ENCODE measurements at regions not wholly inside any gene's neighbourhood (a gene's known extent, or its start where the extent isn't known, plus 50 kb on each side); places are given as distances from the start of the nearest gene placed in this dataset.

DNA sequence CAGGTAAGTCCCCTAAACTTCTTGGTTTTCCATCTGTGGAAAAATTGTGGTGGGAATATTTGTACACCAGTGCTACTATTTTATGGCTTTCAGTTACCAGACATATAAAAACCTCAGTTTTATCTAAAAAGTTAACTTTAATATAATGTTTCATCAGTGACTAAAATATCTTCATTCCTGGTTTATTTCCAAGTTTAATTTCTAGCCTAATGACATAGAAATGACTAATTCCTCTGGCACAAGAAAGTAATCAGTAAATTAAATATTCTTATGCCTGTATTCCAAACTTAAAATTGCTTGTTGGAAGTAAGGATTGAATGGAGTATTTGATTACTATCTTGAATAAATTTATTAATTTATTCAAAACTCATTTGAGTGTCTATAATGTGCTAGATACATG is 757.0 kb downstream of the CDH11 start:
- intact Hi-C loops (cut with DNase I) = no loop called here
- H3K4me3 ChIP-seq = no peak overlapping the region
- H3K4me1 ChIP-seq (replicated peaks) = no peaks in the 10 kb centered on the region
- H3K36me3 ChIP-seq = no peaks in the 10 kb centered on the region
- no peak for DNase-seq (ENCODE audit: low spot score)
- no peak for TF ChIP-seq POLR2A (IDR thresholded peaks at IDR 0.05)
- no peak for TF ChIP-seq POLR2AphosphoS5 (IDR thresholded peaks at IDR 0.05)
- TF ChIP-seq, protein P1, sequence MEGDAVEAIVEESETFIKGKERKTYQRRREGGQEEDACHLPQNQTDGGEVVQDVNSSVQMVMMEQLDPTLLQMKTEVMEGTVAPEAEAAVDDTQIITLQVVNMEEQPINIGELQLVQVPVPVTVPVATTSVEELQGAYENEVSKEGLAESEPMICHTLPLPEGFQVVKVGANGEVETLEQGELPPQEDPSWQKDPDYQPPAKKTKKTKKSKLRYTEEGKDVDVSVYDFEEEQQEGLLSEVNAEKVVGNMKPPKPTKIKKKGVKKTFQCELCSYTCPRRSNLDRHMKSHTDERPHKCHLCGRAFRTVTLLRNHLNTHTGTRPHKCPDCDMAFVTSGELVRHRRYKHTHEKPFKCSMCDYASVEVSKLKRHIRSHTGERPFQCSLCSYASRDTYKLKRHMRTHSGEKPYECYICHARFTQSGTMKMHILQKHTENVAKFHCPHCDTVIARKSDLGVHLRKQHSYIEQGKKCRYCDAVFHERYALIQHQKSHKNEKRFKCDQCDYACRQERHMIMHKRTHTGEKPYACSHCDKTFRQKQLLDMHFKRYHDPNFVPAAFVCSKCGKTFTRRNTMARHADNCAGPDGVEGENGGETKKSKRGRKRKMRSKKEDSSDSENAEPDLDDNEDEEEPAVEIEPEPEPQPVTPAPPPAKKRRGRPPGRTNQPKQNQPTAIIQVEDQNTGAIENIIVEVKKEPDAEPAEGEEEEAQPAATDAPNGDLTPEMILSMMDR (IDR thresholded peaks at IDR 0.05) = no peak
- H3K27ac ChIP-seq = no peak overlapping the region
- H3K9me3 ChIP-seq = no peaks in the 10 kb centered on the region
- H3K27me3 ChIP-seq (replicated peaks; ENCODE audit: insufficient read depth) = no peaks in the 10 kb centered on the region

DNA sequence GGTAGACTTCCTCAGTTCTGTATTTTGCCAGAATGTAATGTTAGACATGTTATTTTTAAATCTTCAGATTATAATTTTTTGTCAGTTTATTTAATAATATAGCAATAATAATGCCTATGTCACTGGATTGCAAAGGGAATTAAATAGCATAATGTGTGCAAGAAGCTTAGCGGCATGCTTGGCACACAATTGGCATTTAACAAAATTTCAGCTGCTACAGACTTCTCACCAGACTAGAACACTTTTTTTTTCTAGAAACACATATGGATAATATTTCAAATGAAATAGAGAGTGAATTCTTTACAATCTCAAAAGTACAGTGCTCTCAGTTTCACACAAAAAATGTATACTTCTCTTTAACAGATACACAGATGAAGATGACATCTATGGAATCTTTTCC is 757.4 kb downstream of the CDH11 start:
- TF ChIP-seq POLR2AphosphoS5 (IDR thresholded peaks at IDR 0.05) (no peak), POLR2A (IDR thresholded peaks at IDR 0.05) (no peak)
- TF ChIP-seq, protein P1 (IDR thresholded peaks at IDR 0.05) = no peak
- no peak for DNase-seq (ENCODE audit: low spot score)
- no peaks in the 10 kb centered on the region for H3K4me1 ChIP-seq (replicated peaks)
- no peak overlapping the region for H3K4me3 ChIP-seq
- WGBS = 100% methylated on average over 1 of the region's 1 CpG
- intact Hi-C loops (cut with DNase I) = no loop called here
- H3K27ac ChIP-seq = no peak overlapping the region
- no peaks in the 10 kb centered on the region for H3K9me3 ChIP-seq
- no peaks in the 10 kb centered on the region for H3K36me3 ChIP-seq
- H3K27me3 ChIP-seq (replicated peaks; ENCODE audit: insufficient read depth) = no peaks in the 10 kb centered on the region

DNA sequence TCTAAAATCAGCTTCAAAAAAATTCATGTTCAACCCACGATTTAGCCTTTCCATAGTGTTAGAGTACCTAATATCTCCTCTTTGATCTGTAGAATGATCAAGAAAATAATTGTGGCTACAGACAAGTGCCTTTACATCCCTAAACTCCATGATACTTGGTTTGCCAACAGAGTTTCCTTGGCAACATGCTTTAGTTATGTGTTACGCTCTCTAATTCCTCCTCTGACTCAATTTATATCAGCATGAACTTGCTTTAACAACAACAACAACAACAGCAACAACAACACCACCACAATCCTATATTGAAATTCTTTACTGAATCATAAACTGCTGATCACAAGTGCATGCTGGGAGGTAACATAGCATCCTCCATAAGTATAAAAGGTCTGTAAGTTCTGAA is 757.8 kb downstream of the CDH11 start:
- WGBS = 97% methylated on average over 2 of the region's 2 CpGs
- H3K4me3 ChIP-seq = no peak overlapping the region
- H3K9me3 ChIP-seq = no peaks in the 10 kb centered on the region
- TF ChIP-seq, protein P1 (IDR thresholded peaks at IDR 0.05) = no peak
- no peak for TF ChIP-seq POLR2AphosphoS5 (IDR thresholded peaks at IDR 0.05)
- no peak for TF ChIP-seq POLR2A (IDR thresholded peaks at IDR 0.05)
- no peaks in the 10 kb centered on the region for H3K27me3 ChIP-seq (replicated peaks; ENCODE audit: insufficient read depth)
- H3K36me3 ChIP-seq = no peaks in the 10 kb centered on the region
- no peaks in the 10 kb centered on the region for H3K4me1 ChIP-seq (replicated peaks)
- DNase-seq (ENCODE audit: low spot score) = no peak
- intact Hi-C loops (cut with DNase I) = no loop called here
- no peak overlapping the region for H3K27ac ChIP-seq

DNA sequence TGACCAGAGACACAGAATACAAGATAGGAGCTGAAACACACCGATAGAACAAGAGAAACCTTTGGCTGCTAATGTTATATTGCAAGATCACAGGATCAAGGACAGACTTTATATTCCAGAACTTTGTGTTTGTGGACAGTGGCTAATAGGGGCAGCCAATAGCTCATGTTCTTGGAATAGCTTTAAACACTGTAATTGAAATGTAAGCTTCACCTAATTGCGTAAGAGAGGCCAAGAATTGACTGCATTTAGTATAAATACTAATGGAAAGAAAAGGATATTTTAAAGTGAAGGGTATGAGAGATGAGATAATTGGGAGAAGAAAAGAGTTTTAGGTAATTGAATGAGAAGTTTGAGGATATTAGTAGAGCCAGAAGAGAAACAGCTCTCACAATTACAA is 758.8 kb downstream of the CDH11 start:
- 77% methylated on average over 2 of the region's 2 CpGs for WGBS
- H3K27ac ChIP-seq = no peak overlapping the region
- H3K36me3 ChIP-seq = no peaks in the 10 kb centered on the region
- no peaks in the 10 kb centered on the region for H3K9me3 ChIP-seq
- no peak overlapping the region for H3K4me3 ChIP-seq
- intact Hi-C loops (cut with DNase I) = no loop called here
- H3K4me1 ChIP-seq (replicated peaks) = no peaks in the 10 kb centered on the region
- no peaks in the 10 kb centered on the region for H3K27me3 ChIP-seq (replicated peaks; ENCODE audit: insufficient read depth)
- DNase-seq (ENCODE audit: low spot score) = no peak
- TF ChIP-seq, protein P1 (IDR thresholded peaks at IDR 0.05) = no peak
- no peak for TF ChIP-seq POLR2A (IDR thresholded peaks at IDR 0.05)
- no peak for TF ChIP-seq POLR2AphosphoS5 (IDR thresholded peaks at IDR 0.05)

DNA sequence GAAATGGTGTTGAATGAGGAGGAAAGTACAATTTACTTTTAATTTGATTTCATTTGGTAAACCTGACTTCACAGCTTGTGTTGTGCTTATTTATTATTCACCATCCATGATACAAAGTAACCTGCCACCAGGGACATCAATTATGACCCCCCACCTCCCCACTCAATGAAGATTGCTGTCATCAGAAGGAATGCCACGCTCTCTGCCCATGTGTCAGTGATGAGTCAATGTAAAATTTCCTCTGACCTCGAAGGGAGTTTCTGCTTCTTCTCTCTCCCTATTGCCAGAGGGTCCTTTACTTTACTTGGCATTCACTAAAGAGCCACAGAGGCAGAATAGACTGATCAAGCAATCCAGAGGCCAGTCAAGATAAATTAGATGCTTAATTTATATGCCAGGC is 759.7 kb downstream of the CDH11 start:
- no peaks in the 10 kb centered on the region for H3K27me3 ChIP-seq (replicated peaks; ENCODE audit: insufficient read depth)
- no peak for DNase-seq (ENCODE audit: low spot score)
- no peaks in the 10 kb centered on the region for H3K4me1 ChIP-seq (replicated peaks)
- TF ChIP-seq POLR2AphosphoS5 (IDR thresholded peaks at IDR 0.05) (no peak), POLR2A (IDR thresholded peaks at IDR 0.05) (no peak)
- TF ChIP-seq, protein P1 (IDR thresholded peaks at IDR 0.05) = no peak
- no peaks in the 10 kb centered on the region for H3K9me3 ChIP-seq
- H3K4me3 ChIP-seq = no peak overlapping the region
- H3K36me3 ChIP-seq = no peaks in the 10 kb centered on the region
- WGBS = 71% methylated on average over 2 of the region's 2 CpGs
- intact Hi-C loops (cut with DNase I) = no loop called here
- H3K27ac ChIP-seq = no peak overlapping the region

All from prostate gland (tissue), 2 donors.